PFSK-1 (cell line): ENCODE measurements at regions not wholly inside any gene's neighbourhood (a gene's known extent, or its start where the extent isn't known, plus 50 kb on each side); places are given as distances from the start of the nearest gene placed in this dataset.

Source experiments
- POLR2AphosphoS5 ChIP-seq: IDR thresholded peaks from 2 replicates; pipeline ENCODE4 v1.6.1; 2012; ENCODE audit warnings: low read depth, mild to moderate bottlenecking, control low read depth, low read length, moderate library complexity
- SIN3A ChIP-seq: IDR thresholded peaks from 2 replicates; pipeline ENCODE4 v1.6.1; 2012; ENCODE audit warnings: mild to moderate bottlenecking, low read length, moderate library complexity, borderline replicate concordance; ENCODE audit not compliant: insufficient read depth
- TAF1 ChIP-seq: IDR thresholded peaks from 2 replicates; pipeline ENCODE4 v1.6.1; 2012; ENCODE audit warnings: low read length, control low read depth, borderline replicate concordance; ENCODE audit not compliant: insufficient read depth
- TF ChIP-seq, protein P1 (sequence below), 2 experiments: IDR thresholded peaks; 2 replicates each; pipeline versions ENCODE4 v1.6.1 to v1.8.0; 2011 to 2012; ENCODE audit warnings: low read depth in 2 of 2, low read length in 2 of 2, control low read depth in 1 of 2, inconsistent platforms in 1 of 2, mild to moderate bottlenecking in 1 of 2, moderate library complexity in 1 of 2; ENCODE audit not compliant: insufficient read depth in 1 of 2

GRCh38 chr16:26599785-26600104 lies 467.0 kb upstream of the C16orf82 start:
- TF ChIP-seq, protein P1, sequence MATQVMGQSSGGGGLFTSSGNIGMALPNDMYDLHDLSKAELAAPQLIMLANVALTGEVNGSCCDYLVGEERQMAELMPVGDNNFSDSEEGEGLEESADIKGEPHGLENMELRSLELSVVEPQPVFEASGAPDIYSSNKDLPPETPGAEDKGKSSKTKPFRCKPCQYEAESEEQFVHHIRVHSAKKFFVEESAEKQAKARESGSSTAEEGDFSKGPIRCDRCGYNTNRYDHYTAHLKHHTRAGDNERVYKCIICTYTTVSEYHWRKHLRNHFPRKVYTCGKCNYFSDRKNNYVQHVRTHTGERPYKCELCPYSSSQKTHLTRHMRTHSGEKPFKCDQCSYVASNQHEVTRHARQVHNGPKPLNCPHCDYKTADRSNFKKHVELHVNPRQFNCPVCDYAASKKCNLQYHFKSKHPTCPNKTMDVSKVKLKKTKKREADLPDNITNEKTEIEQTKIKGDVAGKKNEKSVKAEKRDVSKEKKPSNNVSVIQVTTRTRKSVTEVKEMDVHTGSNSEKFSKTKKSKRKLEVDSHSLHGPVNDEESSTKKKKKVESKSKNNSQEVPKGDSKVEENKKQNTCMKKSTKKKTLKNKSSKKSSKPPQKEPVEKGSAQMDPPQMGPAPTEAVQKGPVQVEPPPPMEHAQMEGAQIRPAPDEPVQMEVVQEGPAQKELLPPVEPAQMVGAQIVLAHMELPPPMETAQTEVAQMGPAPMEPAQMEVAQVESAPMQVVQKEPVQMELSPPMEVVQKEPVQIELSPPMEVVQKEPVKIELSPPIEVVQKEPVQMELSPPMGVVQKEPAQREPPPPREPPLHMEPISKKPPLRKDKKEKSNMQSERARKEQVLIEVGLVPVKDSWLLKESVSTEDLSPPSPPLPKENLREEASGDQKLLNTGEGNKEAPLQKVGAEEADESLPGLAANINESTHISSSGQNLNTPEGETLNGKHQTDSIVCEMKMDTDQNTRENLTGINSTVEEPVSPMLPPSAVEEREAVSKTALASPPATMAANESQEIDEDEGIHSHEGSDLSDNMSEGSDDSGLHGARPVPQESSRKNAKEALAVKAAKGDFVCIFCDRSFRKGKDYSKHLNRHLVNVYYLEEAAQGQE (IDR thresholded peaks at IDR 0.05; ENCODE audit: insufficient read depth in 1 of 2, low read depth in 2 of 2, low read length in 2 of 2): no peak
- TF ChIP-seq SIN3A (no peak), POLR2AphosphoS5 (no peak), TAF1 (no peak)
